H4 (cell line): ENCODE measurements at regions not wholly inside any gene's neighbourhood (a gene's known extent, or its start where the extent isn't known, plus 50 kb on each side); places are given as distances from the start of the nearest gene placed in this dataset.
"Not testable (repeated sequence)": the region's sequence is repeated elsewhere in the genome, so short reads cannot be mapped to it uniquely, and the experiment has no call there.

Experiments
- DNase-seq: peaks from one replicate; pipeline ENCODE4 v3.0.0-alpha.2; 2015; ENCODE audit warnings: low spot score

- DNase-seq = no peak
These were observed 511.6 kb upstream of the FAM174A start for GRCh38 chr5:100023536-100023935.

- no peak for DNase-seq
These were observed 517.5 kb upstream of the FAM174A start for GRCh38 chr5:100017520-100018262.

- DNase-seq = not testable (repeated sequence)
These were observed 521.9 kb upstream of the FAM174A start for GRCh38 chr5:100013305-100013704.

GRCh38 chr5:100011160-100011559 lies 524.0 kb upstream of the FAM174A start:
- not testable (repeated sequence) for DNase-seq

GRCh38 chr5:100004969-100005368 lies 530.2 kb upstream of the FAM174A start:
- DNase-seq = no peak

GRCh38 chr5:99998319-99998718 lies 536.9 kb upstream of the FAM174A start:
- DNase-seq = no peak

- no peak for DNase-seq
These were observed 539.8 kb upstream of the FAM174A start for GRCh38 chr5:99995407-99995806.

- DNase-seq = no peak
These were observed 561.4 kb upstream of the FAM174A start for GRCh38 chr5:99973779-99974178.

GRCh38 chr5:99955962-99956361 lies 579.2 kb upstream of the FAM174A start:
- no peak for DNase-seq

- no peak for DNase-seq
These were observed 580.2 kb upstream of the FAM174A start for GRCh38 chr5:99955006-99955405.

GRCh38 chr5:99949969-99950524 lies 585.1 kb upstream of the FAM174A start:
- no peak for DNase-seq

- no peak for DNase-seq
These were observed 585.8 kb upstream of the FAM174A start for GRCh38 chr5:99949361-99949760.

GRCh38 chr5:99948850-99949249 lies 586.3 kb upstream of the FAM174A start:
- no peak for DNase-seq

GRCh38 chr5:99945478-99946442 lies 589.4 kb upstream of the FAM174A start:
- DNase-seq = no peak

- no peak for DNase-seq
These were observed 594.6 kb upstream of the FAM174A start for GRCh38 chr5:99940540-99940939.

- no peak for DNase-seq
These were observed 598.3 kb upstream of the FAM174A start for GRCh38 chr5:99936911-99937310.

- no peak for DNase-seq
These were observed 605.4 kb upstream of the FAM174A start for GRCh38 chr5:99929806-99930135.

GRCh38 chr5:99929067-99929805 lies 605.9 kb upstream of the FAM174A start:
- DNase-seq = no peak

GRCh38 chr5:99928490-99928889 lies 606.7 kb upstream of the FAM174A start:
- DNase-seq = no peak

GRCh38 chr5:99926463-99926862 lies 608.7 kb upstream of the FAM174A start:
- no peak for DNase-seq

GRCh38 chr5:99922386-99922785 lies 612.8 kb upstream of the FAM174A start:
- DNase-seq = no peak

- no peak for DNase-seq
These were observed 623.2 kb upstream of the FAM174A start for GRCh38 chr5:99911971-99912370.
